CD8-positive, alpha-beta memory T cell (primary cell): ENCODE measurements at regions not wholly inside any gene's neighbourhood (a gene's known extent, or its start where the extent isn't known, plus 50 kb on each side); places are given as distances from the start of the nearest gene placed in this dataset.
A peak's percentile ranks its signal among the peaks of the same experiment; 100 is the strongest.

ENCODE experiments used
- CTCF ChIA-PET: fragments of 350-600 bp; sonication (Branson Sonifier 250); formaldehyde crosslinking; loops from one replicate; lab custom pipeline; 2021; ENCODE audit warnings: antibody characterized with exemption; lab: Charles Lee
- POLR2A ChIA-PET: fragments of 350-600 bp; sonication (Branson Sonifier 250); formaldehyde crosslinking; loops from one replicate; lab custom pipeline; 2021; ENCODE audit warnings: antibody characterized with exemption; lab: Charles Lee
- DNase-seq, 5 donors: peaks; one replicate each; pipeline versions ENCODE4 v3.0.0 to v3.0.0-alpha.2; 2020 to 2022; ENCODE audit warnings: mixed read lengths in 1 of 5
- H3K27ac ChIP-seq: one replicate; pipeline ENCODE4 v1.7.0; 2013; ENCODE audit warnings: low read depth, mild to moderate bottlenecking, low read length, moderate library complexity
- H3K27me3 ChIP-seq: 2 replicates; pipeline ENCODE4 v1.7.0; 2013; ENCODE audit warnings: low read length, mild to moderate bottlenecking; ENCODE audit not compliant: insufficient read depth, poor library complexity, severe bottlenecking
- H3K36me3 ChIP-seq: 2 replicates; pipeline ENCODE4 v1.7.0; 2013; ENCODE audit warnings: mild to moderate bottlenecking, low read length, moderate library complexity; ENCODE audit not compliant: insufficient read depth
- H3K4me1 ChIP-seq: 2 replicates; pipeline ENCODE4 v1.7.0; 2013; ENCODE audit warnings: mild to moderate bottlenecking, low read length, moderate library complexity; ENCODE audit not compliant: insufficient read depth
- H3K4me3 ChIP-seq: 2 replicates; pipeline ENCODE4 v1.7.0; 2013; ENCODE audit warnings: mild to moderate bottlenecking, low read length
- H3K9me3 ChIP-seq: 2 replicates; pipeline ENCODE4 v1.7.0; 2013; ENCODE audit warnings: mild to moderate bottlenecking, low read length
- H3K27ac Mint-ChIP-seq, 8 donors: one replicate each; pipeline ENCODE4 v1.8.0; 2020 to 2021; ENCODE audit warnings: mixed read lengths in 8 of 8, mild to moderate bottlenecking in 6 of 8, inconsistent platforms in 3 of 8, moderate library complexity in 3 of 8
- H3K27me3 Mint-ChIP-seq, 2 donors: one replicate each; pipeline ENCODE4 v1.8.0; 2020 to 2021; ENCODE audit warnings: mixed read lengths in 2 of 2, mild to moderate bottlenecking in 1 of 2, moderate library complexity in 1 of 2
- H3K36me3 Mint-ChIP-seq, 3 donors: one replicate each; pipeline ENCODE4 v1.8.0; 2020 to 2021; ENCODE audit warnings: mixed read lengths in 3 of 3, inconsistent platforms in 1 of 3, mild to moderate bottlenecking in 1 of 3
- H3K4me1 Mint-ChIP-seq, 3 donors: one replicate each; pipeline ENCODE4 v1.8.0; 2020 to 2021; ENCODE audit warnings: mixed read lengths in 3 of 3, inconsistent platforms in 1 of 3, mild to moderate bottlenecking in 1 of 3
- H3K4me3 Mint-ChIP-seq, 7 donors: one replicate each; pipeline ENCODE4 v1.8.0; 2020 to 2021; ENCODE audit warnings: mixed read lengths in 7 of 7, mild to moderate bottlenecking in 6 of 7, moderate library complexity in 4 of 7, inconsistent platforms in 2 of 7
- H3K9me3 Mint-ChIP-seq, 5 donors: one replicate each; pipeline ENCODE4 v1.8.0; 2020 to 2022; ENCODE audit warnings: mixed read lengths in 5 of 5, mild to moderate bottlenecking in 3 of 5, moderate library complexity in 2 of 5, inconsistent platforms in 1 of 5

DNA sequence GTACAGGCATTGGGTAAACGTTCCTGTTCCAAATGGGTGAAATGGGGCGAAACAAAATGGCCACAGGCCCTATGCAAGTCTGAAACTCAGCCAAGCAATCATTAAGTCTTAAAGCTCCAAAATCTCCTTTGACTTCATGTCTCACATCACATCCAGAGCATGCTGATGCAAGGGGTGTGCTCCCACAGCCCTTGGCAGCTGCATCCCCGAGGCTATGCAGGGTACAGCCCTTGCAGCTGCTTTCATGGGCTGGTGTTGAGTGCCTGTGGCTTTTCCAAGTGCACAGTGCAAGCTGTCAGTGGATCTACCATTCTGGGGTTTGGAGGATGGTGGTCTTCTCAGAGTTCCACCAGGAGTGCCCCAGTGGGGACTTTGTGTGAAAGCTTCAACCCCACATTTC lies 270.0 kb upstream of the CDYL start:
- H3K4me1 ChIP-seq = no peaks in the 10 kb centered on the region
- Mint-ChIP-seq H3K9me3 (peaks cover 0 to 1% (median 0%) of the 10 kb centered on the region in 5 donors), H3K4me1 (no peaks in the 10 kb centered on the region), H3K4me3 (no peak overlapping the region), H3K27ac (no peak overlapping the region), H3K36me3 (no peaks in the 10 kb centered on the region), H3K27me3 (peaks cover 13 to 56% of the 10 kb centered on the region in 2 donors)
- H3K27me3 ChIP-seq = no peaks in the 10 kb centered on the region
- ChIA-PET POLR2A (no interaction called here), CTCF (no interaction called here)
- no peak overlapping the region for H3K4me3 ChIP-seq
- no peaks in the 10 kb centered on the region for H3K36me3 ChIP-seq
- no peak overlapping the region for H3K27ac ChIP-seq
- no peaks in the 10 kb centered on the region for H3K9me3 ChIP-seq
- no peak for DNase-seq

DNA sequence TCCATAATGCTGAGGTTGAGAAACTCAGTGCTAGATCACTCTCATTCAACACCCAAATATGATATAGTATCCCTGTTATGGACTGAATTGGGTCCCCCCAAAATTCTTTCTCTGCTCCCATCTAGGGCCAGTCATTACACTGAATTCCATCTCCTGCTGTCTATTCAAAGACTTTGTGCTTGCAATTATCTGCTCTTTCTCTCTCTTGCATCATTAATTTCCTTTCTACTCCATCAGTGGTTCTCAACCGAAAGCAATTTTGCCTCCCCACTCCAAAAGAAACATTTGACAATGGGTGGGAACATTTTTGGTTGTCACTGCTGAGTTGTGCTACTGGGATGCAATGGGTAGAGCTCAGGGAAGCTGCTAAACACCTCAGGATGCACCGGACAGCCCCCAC lies 271.5 kb upstream of the CDYL start:
- Histone ChIP-seq H3K27ac (no peak overlapping the region), H3K27me3 (no peaks in the 10 kb centered on the region), H3K36me3 (no peaks in the 10 kb centered on the region), H3K4me1 (no peaks in the 10 kb centered on the region), H3K4me3 (no peak overlapping the region), H3K9me3 (no peaks in the 10 kb centered on the region)
- no peak overlapping the region for H3K4me3 Mint-ChIP-seq
- H3K27ac Mint-ChIP-seq = no peak overlapping the region
- DNase-seq = no peak
- peaks cover 0 to 1% (median 0%) of the 10 kb centered on the region in 5 donors for H3K9me3 Mint-ChIP-seq
- no peaks in the 10 kb centered on the region for H3K4me1 Mint-ChIP-seq
- CTCF ChIA-PET = no interaction called here
- POLR2A ChIA-PET = no interaction called here
- peaks cover 13 to 56% of the 10 kb centered on the region in 2 donors for H3K27me3 Mint-ChIP-seq
- no peaks in the 10 kb centered on the region for H3K36me3 Mint-ChIP-seq

DNA sequence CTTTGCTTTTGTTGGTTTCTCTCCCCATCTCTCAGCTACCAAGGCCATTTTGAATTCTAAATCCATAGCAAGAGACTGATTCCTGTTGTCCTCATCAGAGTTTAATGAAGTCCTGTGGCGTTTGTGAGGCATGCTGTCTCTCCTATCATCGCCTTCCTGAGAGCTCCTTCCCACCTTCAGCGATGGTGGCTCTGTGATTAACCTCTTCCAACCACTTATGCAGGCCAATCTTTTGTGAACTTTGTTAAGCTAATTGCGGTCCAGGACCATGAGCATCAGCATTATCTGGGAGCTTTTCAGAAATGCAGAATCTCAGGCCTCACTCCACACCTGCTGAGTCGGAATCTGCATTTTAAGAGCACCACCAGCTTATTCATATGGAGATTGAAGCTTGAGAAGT lies 272.5 kb upstream of the CDYL start:
- Histone ChIP-seq H3K27ac (no peak overlapping the region), H3K36me3 (no peaks in the 10 kb centered on the region), H3K4me1 (no peaks in the 10 kb centered on the region), H3K4me3 (no peak overlapping the region), H3K9me3 (no peaks in the 10 kb centered on the region), H3K27me3 (no peaks in the 10 kb centered on the region)
- Mint-ChIP-seq H3K36me3 (no peaks in the 10 kb centered on the region), H3K9me3 (peaks cover 0 to 1% (median 0%) of the 10 kb centered on the region in 5 donors), H3K27ac (no peak overlapping the region), H3K27me3 (peaks cover 13 to 47% of the 10 kb centered on the region in 2 donors), H3K4me1 (no peaks in the 10 kb centered on the region), H3K4me3 (no peak overlapping the region)
- DNase-seq = no peak
- POLR2A ChIA-PET = no interaction called here
- CTCF ChIA-PET = no interaction called here

DNA sequence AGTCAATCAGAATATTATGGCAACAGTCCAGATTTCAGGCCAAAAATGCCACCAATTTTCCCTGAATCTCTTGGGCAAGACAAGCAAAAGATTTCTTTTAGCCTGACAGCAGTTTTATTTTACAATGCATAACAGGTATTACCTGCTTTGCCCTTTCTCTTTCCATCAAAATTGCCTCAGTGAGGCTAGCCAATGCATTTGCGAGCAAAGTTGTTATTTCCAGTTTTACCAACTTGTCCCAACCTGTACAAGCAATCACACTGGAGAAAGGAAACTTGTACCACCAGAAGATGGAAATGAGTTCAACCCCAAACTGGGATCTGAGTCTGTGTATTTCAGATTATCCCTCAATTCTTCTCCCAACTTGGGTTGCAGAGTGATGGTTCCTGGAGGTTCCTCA lies 279.9 kb upstream of the CDYL start:
- no peaks in the 10 kb centered on the region for H3K9me3 ChIP-seq
- no peak overlapping the region for H3K4me3 Mint-ChIP-seq
- CTCF ChIA-PET = no interaction called here
- no peaks in the 10 kb centered on the region for H3K36me3 Mint-ChIP-seq
- H3K27ac Mint-ChIP-seq = no peak overlapping the region
- DNase-seq = no peak
- H3K36me3 ChIP-seq = no peaks in the 10 kb centered on the region
- no peak overlapping the region for H3K27ac ChIP-seq
- no peaks in the 10 kb centered on the region for H3K4me1 ChIP-seq
- H3K4me1 Mint-ChIP-seq = no peaks in the 10 kb centered on the region
- no peak overlapping the region for H3K4me3 ChIP-seq
- no peaks in the 10 kb centered on the region for H3K27me3 ChIP-seq
- peaks cover 0 to 18% of the 10 kb centered on the region in 2 donors for H3K27me3 Mint-ChIP-seq
- H3K9me3 Mint-ChIP-seq = peaks cover 0 to 3% (median 0%) of the 10 kb centered on the region in 5 donors
- POLR2A ChIA-PET = no interaction called here

DNA sequence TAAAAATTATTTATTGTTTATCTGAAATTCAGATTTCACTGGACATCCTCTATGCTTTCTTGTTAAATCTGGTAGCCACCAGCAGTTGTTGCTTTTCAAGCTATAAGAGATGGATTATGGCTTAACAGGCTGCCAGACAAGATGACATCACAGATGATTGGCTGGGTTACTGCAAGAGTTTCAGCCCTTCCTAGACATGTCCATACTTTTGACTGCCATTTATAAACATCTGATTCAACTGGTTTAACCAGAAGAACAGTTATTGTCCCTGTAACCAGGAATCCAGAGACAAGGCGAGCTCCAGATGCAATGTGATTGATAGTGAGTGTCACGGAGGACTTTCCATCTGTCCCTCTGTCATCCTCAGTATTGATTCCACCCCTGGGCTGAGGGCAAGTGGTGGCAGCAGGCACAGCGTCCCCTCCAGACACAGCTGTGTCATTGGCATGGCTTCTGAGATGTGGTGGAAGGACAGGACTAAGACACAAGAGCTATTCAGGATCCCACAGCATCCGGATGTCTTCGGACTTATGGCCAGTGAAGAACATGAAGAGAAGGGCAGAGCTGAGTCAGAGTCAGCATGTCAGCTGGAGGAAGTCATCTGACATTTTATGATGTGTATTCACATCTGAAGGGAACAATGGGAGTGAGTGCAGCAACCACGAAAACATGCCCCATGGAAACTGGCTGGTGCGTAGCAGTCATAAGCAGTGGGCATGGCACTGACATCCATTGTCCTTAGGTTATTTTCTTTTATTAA lies 284.5 kb upstream of the CDYL start:
- peaks cover 0 to 8% (median 2%) of the 10 kb centered on the region in 3 donors for H3K4me1 Mint-ChIP-seq
- ChIA-PET POLR2A (no interaction called here), CTCF (no interaction called here)
- H3K9me3 Mint-ChIP-seq = peaks cover 0 to 22% (median 11%) of the 10 kb centered on the region in 5 donors
- no peaks in the 10 kb centered on the region for H3K9me3 ChIP-seq
- DNase-seq = no peak
- no peaks in the 10 kb centered on the region for H3K36me3 ChIP-seq
- H3K27ac Mint-ChIP-seq = no peak overlapping the region
- H3K27me3 Mint-ChIP-seq = peaks cover 0 to 18% of the 10 kb centered on the region in 2 donors
- H3K4me3 ChIP-seq = no peak overlapping the region
- H3K27me3 ChIP-seq = no peaks in the 10 kb centered on the region
- H3K36me3 Mint-ChIP-seq = peaks cover 0 to 21% (median 0%) of the 10 kb centered on the region in 3 donors
- no peaks in the 10 kb centered on the region for H3K4me1 ChIP-seq
- no peak overlapping the region for H3K27ac ChIP-seq
- H3K4me3 Mint-ChIP-seq = no peak overlapping the region

DNA sequence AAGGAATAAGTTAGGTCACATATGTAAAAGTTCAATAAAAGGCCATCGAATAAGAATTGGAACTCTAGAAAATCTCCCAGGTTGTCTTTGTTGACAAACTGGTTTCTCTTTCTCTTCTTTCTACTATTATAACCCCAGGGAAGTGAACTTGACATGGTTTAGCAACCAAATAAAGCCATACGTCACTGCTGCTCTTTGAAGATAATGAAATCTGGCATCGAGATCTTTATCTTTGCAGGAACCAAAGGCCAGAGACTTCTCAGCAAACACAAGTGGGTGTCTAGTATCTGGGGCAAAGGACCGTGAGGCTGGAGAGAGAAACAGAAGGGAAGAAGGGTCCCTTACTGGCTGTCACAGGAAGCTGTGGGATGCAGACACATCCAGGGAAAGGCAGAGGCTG lies 286.7 kb upstream of the CDYL start:
- peak overlapping the region in 5 of 8 donors; percentile 48 to 91 (median 85) for H3K27ac Mint-ChIP-seq
- H3K4me1 Mint-ChIP-seq = peaks cover 0 to 8% (median 2%) of the 10 kb centered on the region in 3 donors

DNA sequence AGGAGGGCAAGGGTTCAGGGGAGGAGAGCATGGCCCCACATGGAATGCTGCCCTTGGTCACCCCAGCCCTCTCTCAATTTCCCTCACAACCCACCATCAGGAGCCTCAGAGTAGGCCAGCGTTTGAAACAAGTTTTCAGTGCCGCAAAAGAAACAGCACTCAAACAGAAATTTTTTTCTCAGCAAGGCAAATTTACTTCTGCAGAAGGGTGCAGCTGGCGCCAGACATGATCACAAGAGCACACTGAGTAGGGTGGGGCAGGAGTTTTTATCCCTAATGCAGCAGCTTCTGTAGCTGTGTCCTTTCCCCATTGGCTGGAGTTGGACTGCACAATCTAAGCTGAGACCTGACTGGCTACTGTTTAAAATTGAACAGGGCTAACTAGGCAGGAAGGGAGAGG lies 287.8 kb upstream of the CDYL start:
- H3K4me1 ChIP-seq = no peaks in the 10 kb centered on the region
- Mint-ChIP-seq H3K27ac (peak overlapping the region in 1 of 8 donors; percentile 87), H3K9me3 (peaks cover 0 to 24% (median 11%) of the 10 kb centered on the region in 5 donors), H3K4me3 (no peak overlapping the region), H3K4me1 (peaks cover 0 to 8% (median 2%) of the 10 kb centered on the region in 3 donors), H3K27me3 (peaks cover 2 to 19% of the 10 kb centered on the region in 2 donors), H3K36me3 (peaks cover 0 to 29% (median 0%) of the 10 kb centered on the region in 3 donors)
- CTCF ChIA-PET = no interaction called here
- H3K9me3 ChIP-seq = no peaks in the 10 kb centered on the region
- no peak overlapping the region for H3K27ac ChIP-seq
- H3K27me3 ChIP-seq = no peaks in the 10 kb centered on the region
- no peak for DNase-seq
- POLR2A ChIA-PET = no interaction called here
- no peak overlapping the region for H3K4me3 ChIP-seq
- no peaks in the 10 kb centered on the region for H3K36me3 ChIP-seq

More for the DNA sequence above, 286.7 kb upstream of the CDYL start:
- Histone ChIP-seq H3K9me3 (no peaks in the 10 kb centered on the region), H3K27me3 (no peaks in the 10 kb centered on the region), H3K27ac (no peak overlapping the region), H3K4me3 (no peak overlapping the region), H3K36me3 (no peaks in the 10 kb centered on the region), H3K4me1 (no peaks in the 10 kb centered on the region)
- H3K9me3 Mint-ChIP-seq = peaks cover 0 to 24% (median 11%) of the 10 kb centered on the region in 5 donors
- H3K36me3 Mint-ChIP-seq = peaks cover 0 to 29% (median 0%) of the 10 kb centered on the region in 3 donors
- H3K27me3 Mint-ChIP-seq = peaks cover 2 to 26% of the 10 kb centered on the region in 2 donors
- ChIA-PET CTCF (no interaction called here), POLR2A (no interaction called here)
- peak in 1 of 5 donors; percentile 9 for DNase-seq
- peak overlapping the region in 3 of 7 donors; percentile 18 to 42 (median 26) for H3K4me3 Mint-ChIP-seq

DNA sequence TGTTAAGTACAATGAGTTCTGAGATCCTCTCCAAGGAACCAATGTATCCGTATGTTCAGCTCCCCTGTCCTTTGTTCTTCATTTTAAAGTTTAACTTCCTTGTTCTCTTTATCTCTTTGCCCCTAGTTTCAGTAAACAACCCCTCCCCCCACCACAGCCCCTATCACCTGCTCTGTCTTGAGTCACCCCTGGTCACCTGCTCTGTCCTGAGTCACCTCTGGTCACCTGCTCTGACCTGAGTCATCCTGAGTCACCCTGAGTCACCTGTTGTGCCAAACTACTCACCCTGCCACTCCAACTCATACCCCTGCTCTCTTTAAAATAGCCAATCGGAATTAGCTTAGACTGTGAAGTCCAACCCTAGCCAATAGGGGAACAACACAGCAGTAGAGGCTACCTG lies 288.7 kb upstream of the CDYL start:
- ChIA-PET CTCF (no interaction called here), POLR2A (no interaction called here)
- Mint-ChIP-seq H3K27me3 (peaks cover 2 to 16% of the 10 kb centered on the region in 2 donors), H3K9me3 (peaks cover 0 to 24% (median 11%) of the 10 kb centered on the region in 5 donors), H3K4me1 (peaks cover 0 to 8% (median 2%) of the 10 kb centered on the region in 3 donors), H3K4me3 (no peak overlapping the region), H3K36me3 (peaks cover 0 to 29% (median 0%) of the 10 kb centered on the region in 3 donors), H3K27ac (no peak overlapping the region)
- Histone ChIP-seq H3K27me3 (no peaks in the 10 kb centered on the region), H3K27ac (no peak overlapping the region), H3K9me3 (no peaks in the 10 kb centered on the region), H3K4me1 (no peaks in the 10 kb centered on the region), H3K36me3 (no peaks in the 10 kb centered on the region), H3K4me3 (no peak overlapping the region)
- DNase-seq = no peak
